Lower leg skin (tissue), 4 donors: ENCODE measurements at regions not wholly inside any gene's neighbourhood (a gene's known extent, or its start where the extent isn't known, plus 50 kb on each side); places are given as distances from the start of the nearest gene placed in this dataset.

Experiments used
- DNase-seq, 2 donors: peaks; one replicate each; pipeline ENCODE4 v3.0.0-alpha.2; 2019; ENCODE audit warnings: low spot score in 2 of 2
- H3K4me3 ChIP-seq: fragments of 200-600 bp; sonication (generic); 2 replicates; pipeline ENCODE4 v1.5.1; 2017; ENCODE audit warnings: mild to moderate bottlenecking, low read depth; ENCODE audit not compliant: poor library complexity, severe bottlenecking
- POLR2A ChIP-seq, 2 donors: fragments of 450-650 bp; IDR thresholded peaks; one replicate each; pipeline ENCODE4 v1.6.1; 2016 to 2017; ENCODE audit warnings: antibody characterized with exemption in 2 of 2, mild to moderate bottlenecking in 1 of 2, moderate library complexity in 1 of 2
- WGBS, 2 donors: methylation state at CpG; one replicate each; pipeline ENCODE4 v1.1.5; 2018; 5-methylcytosine and 5-hydroxymethylcytosine counted together
- intact Hi-C: fragments of 100-400 bp; cut with DNase I; formaldehyde crosslinking; loops from one replicate; pipeline ENCODE4 v1.15.0; 2023; ENCODE audit warnings: low total_unique reads
- TF ChIP-seq, protein P1 (sequence below), 3 donors: fragments of 450-650 bp; IDR thresholded peaks; one replicate each; pipeline ENCODE4 v1.5.1; 2016; ENCODE audit warnings: antibody characterized with exemption in 3 of 3, mild to moderate bottlenecking in 3 of 3, moderate library complexity in 2 of 3

DNA sequence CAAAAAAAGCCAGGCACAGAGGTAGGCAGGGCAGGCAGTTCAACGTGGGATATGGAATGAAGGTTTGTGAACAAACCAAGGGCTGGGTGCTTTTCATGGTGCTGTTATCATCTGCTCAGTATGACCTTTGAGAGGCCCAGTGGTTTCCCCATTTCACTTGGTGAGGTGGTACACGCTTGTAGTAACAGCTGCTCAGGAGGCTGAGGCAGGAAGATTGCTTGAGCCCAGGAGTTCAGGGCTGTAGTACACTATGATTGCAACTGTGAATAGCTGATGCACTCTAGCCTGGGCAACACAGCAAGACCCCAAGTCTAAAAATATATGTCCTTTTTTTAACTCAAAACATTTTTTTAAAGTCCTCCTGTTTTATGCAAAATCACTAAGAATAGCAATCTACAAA is 174.8 kb downstream of the ENC1 start:
- intact Hi-C loops = no loop called here
- TF ChIP-seq, protein P1, sequence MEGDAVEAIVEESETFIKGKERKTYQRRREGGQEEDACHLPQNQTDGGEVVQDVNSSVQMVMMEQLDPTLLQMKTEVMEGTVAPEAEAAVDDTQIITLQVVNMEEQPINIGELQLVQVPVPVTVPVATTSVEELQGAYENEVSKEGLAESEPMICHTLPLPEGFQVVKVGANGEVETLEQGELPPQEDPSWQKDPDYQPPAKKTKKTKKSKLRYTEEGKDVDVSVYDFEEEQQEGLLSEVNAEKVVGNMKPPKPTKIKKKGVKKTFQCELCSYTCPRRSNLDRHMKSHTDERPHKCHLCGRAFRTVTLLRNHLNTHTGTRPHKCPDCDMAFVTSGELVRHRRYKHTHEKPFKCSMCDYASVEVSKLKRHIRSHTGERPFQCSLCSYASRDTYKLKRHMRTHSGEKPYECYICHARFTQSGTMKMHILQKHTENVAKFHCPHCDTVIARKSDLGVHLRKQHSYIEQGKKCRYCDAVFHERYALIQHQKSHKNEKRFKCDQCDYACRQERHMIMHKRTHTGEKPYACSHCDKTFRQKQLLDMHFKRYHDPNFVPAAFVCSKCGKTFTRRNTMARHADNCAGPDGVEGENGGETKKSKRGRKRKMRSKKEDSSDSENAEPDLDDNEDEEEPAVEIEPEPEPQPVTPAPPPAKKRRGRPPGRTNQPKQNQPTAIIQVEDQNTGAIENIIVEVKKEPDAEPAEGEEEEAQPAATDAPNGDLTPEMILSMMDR (IDR thresholded peaks at IDR 0.05) = no peak
- TF ChIP-seq POLR2A (IDR thresholded peaks at IDR 0.05) = no peak
- no peak overlapping the region for H3K4me3 ChIP-seq
- WGBS, 2 donors = 92 to 93% methylated on average over 2 of the region's 2 CpGs
- no peak for DNase-seq

DNA sequence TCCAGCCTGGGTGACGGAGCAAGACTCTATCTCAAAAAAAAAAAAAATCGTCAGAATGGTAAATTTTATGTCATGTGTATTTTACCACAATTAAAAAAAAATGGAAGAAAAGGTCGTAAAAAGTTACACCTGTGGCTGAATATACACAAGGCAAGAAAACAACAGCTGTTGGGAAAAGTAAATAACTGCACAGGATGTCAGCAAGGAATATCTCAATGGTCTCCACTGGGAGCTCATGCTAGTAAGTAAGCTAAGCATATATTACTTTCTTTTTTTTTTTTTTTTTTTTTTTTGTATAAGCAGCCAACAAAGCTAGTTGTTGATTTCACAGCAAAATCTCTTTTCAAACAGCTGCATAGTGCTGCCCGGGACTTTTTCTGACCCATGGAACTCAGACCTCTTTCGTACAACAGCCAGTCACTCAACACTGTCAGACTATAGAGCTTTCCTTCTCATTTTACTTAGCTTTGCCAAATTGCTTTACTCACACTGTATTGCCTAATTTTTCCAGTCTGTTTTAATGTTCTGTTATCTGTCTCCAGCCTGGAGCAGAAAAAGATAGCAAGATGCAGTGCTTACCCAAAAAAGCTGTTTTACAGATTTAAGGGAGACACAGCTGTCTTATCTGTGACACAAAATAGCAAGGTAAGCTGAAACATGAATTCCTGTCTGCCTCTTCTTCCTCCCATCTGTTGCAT is 175.9 kb downstream of the ENC1 start:
- H3K4me3 ChIP-seq = no peak overlapping the region
- intact Hi-C loops = no loop called here
- WGBS, 2 donors = 68 to 85% methylated on average over 5 of the region's 5 CpGs
- DNase-seq = no peak
- no peak for TF ChIP-seq POLR2A (IDR thresholded peaks at IDR 0.05)
- TF ChIP-seq, protein P1 (IDR thresholded peaks at IDR 0.05) = no peak

DNA sequence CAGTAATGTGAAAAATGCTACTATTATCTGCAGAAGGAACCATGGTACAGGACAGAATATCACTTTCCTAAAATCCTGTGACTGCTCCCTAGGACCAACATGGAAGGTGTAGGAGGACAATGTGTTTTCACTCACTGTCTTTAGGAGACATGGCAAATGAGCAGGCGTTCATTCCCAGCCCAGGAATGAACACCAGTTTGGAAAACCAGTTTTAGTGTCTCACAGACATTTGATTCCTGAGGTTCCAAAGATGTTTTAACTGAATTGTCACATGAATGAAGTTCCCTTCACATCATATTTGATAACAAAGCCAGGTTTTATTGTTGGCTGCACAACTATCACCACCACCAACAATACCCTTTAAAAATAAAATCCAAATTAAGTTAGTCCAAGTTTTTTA is 178.2 kb downstream of the ENC1 start:
- no peak overlapping the region for H3K4me3 ChIP-seq
- intact Hi-C loops = no loop called here
- no peak for TF ChIP-seq POLR2A (IDR thresholded peaks at IDR 0.05)
- TF ChIP-seq, protein P1 (IDR thresholded peaks at IDR 0.05) = no peak
- WGBS, 2 donors = 75 to 88% methylated on average over 1 of the region's 1 CpG
- DNase-seq = no peak

DNA sequence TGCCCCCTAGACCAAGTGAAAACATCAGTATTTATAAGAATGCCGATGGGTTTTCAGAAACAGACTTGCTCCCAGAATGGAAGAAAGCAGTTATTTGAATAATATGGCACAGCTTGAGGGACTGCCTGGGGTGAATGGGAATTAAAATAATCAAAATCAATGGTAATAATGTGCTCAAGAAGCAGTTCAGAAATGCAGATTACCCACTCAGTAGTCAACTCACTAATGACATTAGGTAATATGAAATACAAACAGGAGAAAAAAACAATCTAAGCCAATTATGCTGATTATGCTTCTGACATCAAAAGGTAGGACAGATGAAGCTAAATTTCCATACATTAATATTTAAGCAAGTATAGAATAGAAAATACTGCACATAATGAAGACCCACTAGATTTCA is 179.3 kb downstream of the ENC1 start:
- no peak overlapping the region for H3K4me3 ChIP-seq
- TF ChIP-seq POLR2A (IDR thresholded peaks at IDR 0.05) = no peak
- TF ChIP-seq, protein P1 (IDR thresholded peaks at IDR 0.05) = no peak
- intact Hi-C loops = no loop called here
- no peak for DNase-seq
- WGBS, 2 donors = 92 to 100% methylated on average over 1 of the region's 1 CpG

DNA sequence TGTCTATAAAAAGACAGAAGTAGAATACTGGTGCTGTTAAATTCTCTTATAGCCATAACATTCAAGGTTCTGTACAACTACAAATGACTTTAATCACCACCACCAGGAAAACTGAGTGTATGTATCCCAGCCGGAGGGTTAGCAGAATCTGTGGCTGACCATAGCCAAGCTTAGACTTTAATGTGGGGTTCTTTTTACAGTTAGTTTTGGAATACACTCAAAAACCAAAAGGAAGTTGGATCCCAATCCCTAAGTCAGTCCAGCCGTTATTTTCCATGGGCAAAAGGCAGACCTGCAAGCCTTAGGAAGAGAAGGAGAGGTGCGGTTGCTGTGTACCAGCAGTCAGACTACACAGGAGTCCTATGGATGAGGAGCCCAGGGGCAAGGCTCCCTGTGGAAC is 179.8 kb downstream of the ENC1 start:
- no peak overlapping the region for H3K4me3 ChIP-seq
- 77 to 86% methylated on average over 3 of the region's 3 CpGs for WGBS, 2 donors
- no peak for DNase-seq
- TF ChIP-seq, protein P1 (IDR thresholded peaks at IDR 0.05) = no peak
- TF ChIP-seq POLR2A (IDR thresholded peaks at IDR 0.05) = no peak
- intact Hi-C loops = no loop called here

DNA sequence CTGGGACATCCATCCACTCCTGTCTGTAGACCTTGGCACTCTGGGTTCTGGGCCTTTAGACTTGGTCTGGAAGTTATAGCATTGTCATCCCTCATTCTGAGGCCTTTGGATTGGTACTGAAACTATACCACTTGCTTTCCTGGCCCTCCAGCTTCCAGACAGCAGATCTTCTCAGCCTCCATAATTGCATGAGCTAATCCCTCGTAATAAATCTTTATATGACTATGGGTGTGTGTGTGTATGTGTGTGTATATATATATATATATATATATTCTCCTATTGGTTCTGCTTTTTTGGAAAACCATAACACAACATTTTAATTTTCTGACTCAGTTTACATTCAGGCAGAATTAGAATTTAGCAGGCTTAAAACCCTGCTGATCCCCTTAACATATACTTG is 180.5 kb downstream of the ENC1 start:
- DNase-seq = no peak
- WGBS, 2 donors = 94 to 95% methylated on average over 1 of the region's 1 CpG
- intact Hi-C loops = no loop called here
- TF ChIP-seq POLR2A (IDR thresholded peaks at IDR 0.05) = no peak
- TF ChIP-seq, protein P1 (IDR thresholded peaks at IDR 0.05) = no peak
- no peak overlapping the region for H3K4me3 ChIP-seq
